ENCODE measurements at regions not wholly inside any gene's neighbourhood (a gene's known extent, or its start where the extent isn't known, plus 50 kb on each side); places are given as distances from the start of the nearest gene placed in this dataset.

GRCh38 chr2:65716698-65717097, 284.3 kb upstream of the SPRED2 start:
- TF ChIP-seq REST (IDR thresholded peaks at IDR 0.05; ENCODE audit: insufficient read depth in 1 of 2, low read depth in 2 of 2, low read length in 1 of 2) = no peak
- TF ChIP-seq CTCF (IDR thresholded peaks at IDR 0.05) = no peak

All from Panc1 (cell line).